ENCODE measurements at regions not wholly inside any gene's neighbourhood (a gene's known extent, or its start where the extent isn't known, plus 50 kb on each side); places are given as distances from the start of the nearest gene placed in this dataset.

GRCh38 chr12:84054811-84055210 is 857.8 kb downstream of the SLC6A15 start:
- Histone ChIP-seq H3K4me2 (ENCODE audit: insufficient read depth, low read length) (no peak overlapping the region), H3K27ac (ENCODE audit: low read length) (no peak overlapping the region), H3K79me2 (ENCODE audit: insufficient read depth, low read length) (no peaks in the 10 kb centered on the region), H3K36me3 (ENCODE audit: insufficient read depth, low read length) (no peaks in the 10 kb centered on the region), H2AFZ (ENCODE audit: low read depth, low read length) (no peak overlapping the region), H3K4me3 (ENCODE audit: low read depth in 1 of 2, low read length in 2 of 2) (no peak overlapping the region), H4K20me1 (ENCODE audit: insufficient read depth, low read length) (no peaks in the 10 kb centered on the region), H3K9me3 (ENCODE audit: insufficient read depth, low read length, severe bottlenecking) (no peaks in the 10 kb centered on the region), H3K4me1 (ENCODE audit: insufficient read depth, low read length) (no peaks in the 10 kb centered on the region), H3K27me3 (ENCODE audit: insufficient read depth, low read length, poor library complexity) (no peaks in the 10 kb centered on the region), H3K9ac (ENCODE audit: low read depth, low read length) (no peak overlapping the region)
- ATAC-seq (ENCODE audit: insufficient read depth, low read depth) = no peak
- TF ChIP-seq EZH2 (IDR thresholded peaks at IDR 0.05; ENCODE audit: borderline replicate concordance, low read depth, low read length, severe bottlenecking) = no peak
- no peak for TF ChIP-seq CTCF (IDR thresholded peaks at IDR 0.05; ENCODE audit: borderline replicate concordance, extremely low read depth, low read length, poor library complexity, severe bottlenecking)
- DNase-seq = no peak

- Histone ChIP-seq H2AFZ (ENCODE audit: low read depth, low read length) (no peak overlapping the region), H4K20me1 (ENCODE audit: insufficient read depth, low read length) (no peaks in the 10 kb centered on the region), H3K36me3 (ENCODE audit: insufficient read depth, low read length) (no peaks in the 10 kb centered on the region), H3K9me3 (ENCODE audit: insufficient read depth, low read length, severe bottlenecking) (no peaks in the 10 kb centered on the region), H3K9ac (ENCODE audit: low read depth, low read length) (no peak overlapping the region), H3K4me3 (ENCODE audit: low read depth in 1 of 2, low read length in 2 of 2) (no peak overlapping the region), H3K79me2 (ENCODE audit: insufficient read depth, low read length) (no peaks in the 10 kb centered on the region), H3K4me1 (ENCODE audit: insufficient read depth, low read length) (no peaks in the 10 kb centered on the region), H3K27me3 (ENCODE audit: insufficient read depth, low read length, poor library complexity) (no peaks in the 10 kb centered on the region), H3K27ac (ENCODE audit: low read length) (no peak overlapping the region), H3K4me2 (ENCODE audit: insufficient read depth, low read length) (no peak overlapping the region)
- DNase-seq (no peak), ATAC-seq (ENCODE audit: insufficient read depth, low read depth) (no peak)
- TF ChIP-seq EZH2 (IDR thresholded peaks at IDR 0.05; ENCODE audit: borderline replicate concordance, low read depth, low read length, severe bottlenecking) (no peak), CTCF (IDR thresholded peaks at IDR 0.05; ENCODE audit: borderline replicate concordance, extremely low read depth, low read length, poor library complexity, severe bottlenecking) (no peak)
Measured at GRCh38 chr12:84047881-84048280, 864.7 kb downstream of the SLC6A15 start.

- Histone ChIP-seq H3K27me3 (ENCODE audit: insufficient read depth, low read length, poor library complexity) (no peaks in the 10 kb centered on the region), H3K4me2 (ENCODE audit: insufficient read depth, low read length) (no peak overlapping the region), H3K79me2 (ENCODE audit: insufficient read depth, low read length) (no peaks in the 10 kb centered on the region), H3K9me3 (ENCODE audit: insufficient read depth, low read length, severe bottlenecking) (no peaks in the 10 kb centered on the region), H3K9ac (ENCODE audit: low read depth, low read length) (no peak overlapping the region), H4K20me1 (ENCODE audit: insufficient read depth, low read length) (no peaks in the 10 kb centered on the region), H2AFZ (ENCODE audit: low read depth, low read length) (no peak overlapping the region), H3K36me3 (ENCODE audit: insufficient read depth, low read length) (no peaks in the 10 kb centered on the region), H3K4me3 (ENCODE audit: low read depth in 1 of 2, low read length in 2 of 2) (no peak overlapping the region), H3K4me1 (ENCODE audit: insufficient read depth, low read length) (no peaks in the 10 kb centered on the region), H3K27ac (ENCODE audit: low read length) (no peak overlapping the region)
- ATAC-seq (ENCODE audit: insufficient read depth, low read depth) (no peak), DNase-seq (no peak)
- TF ChIP-seq EZH2 (IDR thresholded peaks at IDR 0.05; ENCODE audit: borderline replicate concordance, low read depth, low read length, severe bottlenecking) (no peak), CTCF (IDR thresholded peaks at IDR 0.05; ENCODE audit: borderline replicate concordance, extremely low read depth, low read length, poor library complexity, severe bottlenecking) (no peak)
Measured at GRCh38 chr12:84046859-84047258, 865.7 kb downstream of the SLC6A15 start.

GRCh38 chr12:84043355-84043754 is 869.2 kb downstream of the SLC6A15 start:
- DNase-seq = no peak
- no peaks in the 10 kb centered on the region for H4K20me1 ChIP-seq (ENCODE audit: insufficient read depth, low read length)
- no peaks in the 10 kb centered on the region for H3K9me3 ChIP-seq (ENCODE audit: insufficient read depth, low read length, severe bottlenecking)
- no peaks in the 10 kb centered on the region for H3K27me3 ChIP-seq (ENCODE audit: insufficient read depth, low read length, poor library complexity)
- no peak overlapping the region for H2AFZ ChIP-seq (ENCODE audit: low read depth, low read length)
- H3K27ac ChIP-seq (ENCODE audit: low read length) = no peak overlapping the region
- ATAC-seq (ENCODE audit: insufficient read depth, low read depth) = no peak
- H3K79me2 ChIP-seq (ENCODE audit: insufficient read depth, low read length) = no peaks in the 10 kb centered on the region
- TF ChIP-seq EZH2 (IDR thresholded peaks at IDR 0.05; ENCODE audit: borderline replicate concordance, low read depth, low read length, severe bottlenecking) (no peak), CTCF (IDR thresholded peaks at IDR 0.05; ENCODE audit: borderline replicate concordance, extremely low read depth, low read length, poor library complexity, severe bottlenecking) (no peak)
- H3K9ac ChIP-seq (ENCODE audit: low read depth, low read length) = no peak overlapping the region
- H3K4me2 ChIP-seq (ENCODE audit: insufficient read depth, low read length) = no peak overlapping the region
- no peak overlapping the region for H3K4me3 ChIP-seq (ENCODE audit: low read depth in 1 of 2, low read length in 2 of 2)
- no peaks in the 10 kb centered on the region for H3K36me3 ChIP-seq (ENCODE audit: insufficient read depth, low read length)
- H3K4me1 ChIP-seq (ENCODE audit: insufficient read depth, low read length) = no peaks in the 10 kb centered on the region

Data from DND-41 (cell line).